Epithelial cell of esophagus (primary cell): ENCODE measurements at regions not wholly inside any gene's neighbourhood (a gene's known extent, or its start where the extent isn't known, plus 50 kb on each side); places are given as distances from the start of the nearest gene placed in this dataset.

Experiments
- DNase-seq: peaks from one replicate; pipeline ENCODE4 v3.0.0; 2010; ENCODE audit warnings: low read depth
- H3K4me3 ChIP-seq: 2 replicates; pipeline ENCODE4 v1.5.1; 2011; ENCODE audit warnings: mild to moderate bottlenecking, low read length, control low read depth
- CTCF ChIP-seq: IDR thresholded peaks from 2 replicates; pipeline ENCODE4 v1.5.1; 2011; ENCODE audit warnings: low read depth, mild to moderate bottlenecking, low read length, control low read depth, inconsistent platforms; ENCODE audit not compliant: insufficient read depth; ENCODE audit errors: missing control alignments

GRCh38 chr4:177728361-177729152, 286.3 kb upstream of the AGA start:
- no peak for TF ChIP-seq CTCF
- peak; percentile 94 for DNase-seq
- no peak overlapping the region for H3K4me3 ChIP-seq

- no peak for TF ChIP-seq CTCF
- no peak overlapping the region for H3K4me3 ChIP-seq
- DNase-seq: no peak
These were observed 287.4 kb upstream of the AGA start for GRCh38 chr4:177729681-177730080.

- no peak overlapping the region for H3K4me3 ChIP-seq
- no peak for TF ChIP-seq CTCF
- no peak for DNase-seq
These were observed 295.2 kb upstream of the AGA start for GRCh38 chr4:177737387-177737940.

GRCh38 chr4:177740563-177740962, 298.3 kb upstream of the AGA start:
- H3K4me3 ChIP-seq: no peak overlapping the region
- TF ChIP-seq CTCF: no peak
- DNase-seq: peak; percentile 21

GRCh38 chr4:177759729-177760128, 317.5 kb upstream of the AGA start:
- DNase-seq: peak; percentile 74
- no peak overlapping the region for H3K4me3 ChIP-seq
- TF ChIP-seq CTCF: no peak

GRCh38 chr4:177761692-177762091, 319.5 kb upstream of the AGA start:
- DNase-seq: no peak
- H3K4me3 ChIP-seq: no peak overlapping the region
- TF ChIP-seq CTCF: no peak

GRCh38 chr4:177769155-177769554, 326.9 kb upstream of the AGA start:
- no peak for TF ChIP-seq CTCF
- peak; percentile 8 for DNase-seq
- H3K4me3 ChIP-seq: no peak overlapping the region
